Epidermal melanocyte (primary cell): ENCODE measurements at regions not wholly inside any gene's neighbourhood (a gene's known extent, or its start where the extent isn't known, plus 50 kb on each side); places are given as distances from the start of the nearest gene placed in this dataset.
"Not testable (repeated sequence)": the region's sequence is repeated elsewhere in the genome, so short reads cannot be mapped to it uniquely, and the experiment has no call there.

Source experiments
- DNase-seq: peaks from one replicate; pipeline ENCODE4 v3.0.0; 2011; ENCODE audit warnings: low spot score; ENCODE audit not compliant: insufficient read length

DNA sequence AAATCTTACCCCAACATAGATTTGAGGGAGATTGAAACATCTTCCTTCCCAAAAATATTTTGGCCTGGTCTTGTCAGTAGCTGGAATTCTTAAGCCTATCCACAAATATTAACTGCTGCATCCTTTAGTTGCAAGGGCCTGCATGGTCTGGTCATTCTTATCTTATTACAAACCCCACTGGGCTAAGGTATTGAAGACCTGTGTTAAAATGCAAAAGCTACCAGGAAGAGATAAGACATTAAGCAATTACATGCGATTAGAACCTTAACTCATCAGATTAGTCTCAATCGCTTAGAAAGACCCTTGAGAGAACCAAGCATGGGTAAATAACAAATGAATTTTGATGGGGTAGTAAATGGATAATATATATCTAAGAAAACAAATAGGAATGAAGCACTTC is 426.6 kb downstream of the FRK start:
- DNase-seq = no peak

DNA sequence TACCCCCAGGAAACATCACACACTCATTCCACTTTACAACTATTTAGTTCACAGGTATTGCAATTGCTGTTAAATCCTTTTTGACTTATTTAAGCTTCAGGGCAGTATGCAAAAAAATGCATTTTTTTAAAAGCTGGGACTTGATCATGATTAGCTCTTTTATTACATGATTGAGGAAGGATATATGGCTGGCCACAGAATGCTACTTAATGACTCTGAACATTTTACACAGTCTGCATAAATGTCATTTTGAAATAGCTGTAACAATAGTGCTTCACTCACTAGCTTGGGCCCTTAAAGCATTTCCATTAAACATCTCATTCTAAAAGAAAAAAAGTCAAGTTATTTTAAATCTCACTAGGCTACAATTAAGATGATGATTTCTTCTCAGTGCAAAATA is 429.7 kb downstream of the FRK start:
- no peak for DNase-seq

DNA sequence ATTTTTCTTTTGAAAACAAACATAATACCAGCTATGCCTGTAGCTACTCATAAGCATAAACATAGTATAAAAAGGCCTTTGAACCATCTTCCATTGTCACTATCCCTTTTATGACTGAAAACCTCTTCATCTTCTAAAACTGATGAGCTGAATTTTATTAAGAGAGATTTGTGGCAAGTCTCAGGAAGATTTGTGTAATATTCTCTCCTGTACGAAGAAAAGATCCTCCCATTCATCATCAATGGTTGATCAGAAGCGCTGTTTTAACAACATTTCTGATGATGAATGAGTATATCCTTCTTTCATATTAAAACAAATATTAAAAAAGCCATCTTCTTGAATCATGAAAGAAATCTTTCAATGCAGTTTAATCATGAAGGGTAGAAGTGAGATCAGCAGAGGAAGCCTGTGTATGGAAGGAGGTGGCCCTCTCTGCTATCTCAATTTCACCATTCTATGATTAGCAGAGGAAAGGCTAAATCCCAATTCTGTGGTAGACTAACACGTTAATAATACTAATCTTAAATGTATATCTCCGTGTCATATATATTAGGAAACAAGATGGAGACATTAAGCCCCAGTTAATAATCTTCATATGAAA is 430.2 kb downstream of the FRK start:
- DNase-seq = no peak

DNA sequence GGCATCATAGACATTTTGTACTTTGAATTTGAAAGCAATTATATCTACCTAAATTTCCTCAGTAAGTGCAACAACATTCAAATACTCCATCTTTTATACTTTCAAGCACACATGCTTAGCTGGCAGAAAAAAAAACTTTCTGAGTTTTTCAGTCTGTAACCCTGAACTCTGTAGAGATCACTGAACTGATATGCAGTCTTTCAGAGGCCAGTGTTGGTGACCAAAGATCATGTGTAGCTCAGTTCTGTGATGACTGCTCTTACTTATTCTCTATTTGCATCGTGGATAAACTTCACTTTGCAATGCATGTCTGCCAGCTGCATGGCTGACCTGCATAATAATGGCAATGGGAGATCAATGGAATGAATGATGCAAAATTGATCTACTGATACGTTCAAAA is 431.3 kb downstream of the FRK start:
- no peak for DNase-seq

DNA sequence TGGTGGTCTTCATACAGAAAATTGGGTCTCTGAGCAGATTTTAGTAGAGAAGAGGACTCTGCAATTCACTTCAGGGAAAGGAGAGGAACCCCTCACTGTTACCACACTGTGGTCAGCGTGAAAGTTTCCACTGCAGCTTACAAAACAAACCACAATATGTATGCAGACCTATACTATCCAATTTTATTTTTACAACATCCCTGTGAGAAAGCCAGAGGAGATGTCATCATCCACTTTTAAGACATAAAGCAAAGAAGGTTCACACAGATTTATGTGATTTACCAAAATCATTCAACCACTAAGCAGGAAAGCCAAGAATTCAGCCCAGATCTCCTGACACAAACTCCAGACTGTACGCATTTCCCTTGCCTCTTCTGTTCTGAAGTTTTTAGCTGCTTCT is 442.4 kb downstream of the FRK start:
- no peak for DNase-seq

DNA sequence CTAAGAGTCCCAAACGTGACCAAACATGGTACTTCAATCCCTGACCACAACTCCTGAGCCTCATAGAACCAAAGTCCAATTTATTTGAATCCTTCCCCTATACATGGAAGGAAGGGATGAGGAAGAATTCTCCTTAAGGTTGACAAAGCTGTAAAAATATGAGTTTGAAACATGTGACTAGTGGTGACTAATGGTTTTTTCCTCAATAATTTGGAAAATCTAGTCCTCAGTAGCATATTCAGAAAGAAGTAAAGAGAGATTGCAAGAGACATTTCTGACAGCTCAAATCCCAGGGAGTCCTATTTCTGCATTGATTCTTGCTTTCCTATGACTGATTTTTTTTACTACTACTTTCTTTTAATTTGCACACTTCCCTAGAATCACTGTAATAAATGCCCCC is 443.7 kb downstream of the FRK start:
- no peak for DNase-seq

DNA sequence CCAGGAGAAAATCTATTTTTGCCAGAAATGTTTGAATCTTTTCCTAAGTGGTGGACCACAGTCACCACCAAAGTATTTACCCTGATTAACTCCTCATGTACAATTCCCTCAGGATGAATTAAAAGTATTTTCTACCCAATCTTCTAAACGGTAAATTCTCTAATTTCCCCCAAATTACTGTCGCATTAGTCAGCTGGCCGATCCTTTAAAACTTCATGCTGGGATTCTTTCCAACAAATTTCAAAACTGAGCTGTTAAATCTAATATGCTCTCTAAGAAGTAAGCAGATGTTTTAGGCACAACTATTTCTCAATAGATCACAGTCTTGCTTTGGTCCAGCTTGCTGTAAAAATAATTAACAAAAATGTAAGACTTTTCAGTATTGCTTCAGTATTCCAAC is 447.2 kb downstream of the FRK start:
- peak; percentile 25 for DNase-seq

DNA sequence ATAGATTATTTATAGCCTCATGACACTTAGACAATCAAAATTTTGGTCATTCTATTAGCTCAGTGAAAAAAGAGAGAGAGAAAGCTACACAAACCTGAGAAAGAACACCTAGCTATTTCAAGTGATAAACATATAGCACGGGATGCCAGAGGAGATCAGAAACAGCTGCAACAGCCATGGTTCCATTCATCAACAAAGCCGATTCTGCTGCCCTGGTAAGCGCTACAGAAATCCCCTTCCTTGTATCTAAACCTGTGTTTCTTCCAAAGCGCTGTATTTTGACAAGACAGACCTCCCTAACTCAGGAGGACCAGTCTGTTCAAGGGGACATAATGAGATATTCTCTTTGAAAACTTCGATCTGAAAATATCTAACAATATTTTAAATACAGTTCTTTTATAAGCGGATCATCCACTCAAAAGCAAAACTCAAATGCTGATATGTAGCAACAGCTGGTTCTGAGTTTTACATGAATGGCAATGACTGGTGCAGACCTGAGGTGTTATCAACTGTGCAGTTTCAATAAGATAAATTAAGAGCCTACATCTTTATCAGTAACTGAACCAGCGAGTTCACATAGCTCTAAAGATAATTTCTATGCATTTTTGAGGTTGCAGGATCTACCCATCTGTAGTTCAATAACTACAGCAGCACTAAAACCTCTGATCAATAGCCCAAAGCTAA is 447.8 kb downstream of the FRK start:
- no peak for DNase-seq

DNA sequence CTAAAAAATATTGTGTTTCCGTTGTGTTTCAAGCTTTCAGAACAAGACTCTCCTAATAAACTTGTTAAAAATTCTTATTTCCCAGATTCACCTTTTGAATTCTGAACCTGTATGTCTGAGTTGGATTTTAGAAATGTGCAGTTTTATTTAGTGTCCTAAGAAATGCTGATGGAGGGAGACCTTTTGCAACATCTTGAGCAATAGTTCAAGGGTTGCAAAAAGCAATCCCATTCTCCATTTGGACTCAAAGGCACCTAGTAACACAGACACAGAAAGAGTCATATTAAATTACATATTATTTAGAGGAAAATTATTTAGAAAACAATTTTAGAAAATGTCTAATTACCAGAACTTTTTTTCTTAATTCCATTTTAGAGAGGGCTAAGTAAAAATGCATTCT is 448.5 kb downstream of the FRK start:
- DNase-seq = no peak

DNA sequence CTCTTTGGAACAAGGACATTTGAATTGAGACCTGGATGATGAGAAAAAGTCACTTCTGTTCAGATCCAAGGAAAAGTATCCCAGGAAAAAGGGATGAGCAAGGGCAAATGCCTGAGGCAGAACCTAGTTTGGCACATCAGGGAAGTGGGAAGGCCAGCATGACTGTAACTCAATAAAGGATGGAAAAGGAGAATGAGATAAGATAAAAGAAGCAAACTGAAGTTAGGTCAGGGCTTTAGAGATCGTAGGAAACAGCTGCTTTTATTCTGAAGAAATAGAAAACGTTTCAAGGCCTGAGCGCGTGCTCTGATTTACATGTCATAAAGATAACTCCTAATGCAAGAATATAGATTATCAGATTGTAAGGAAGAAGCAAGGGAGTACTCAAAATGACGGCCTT is 450.0 kb downstream of the FRK start:
- no peak for DNase-seq

DNA sequence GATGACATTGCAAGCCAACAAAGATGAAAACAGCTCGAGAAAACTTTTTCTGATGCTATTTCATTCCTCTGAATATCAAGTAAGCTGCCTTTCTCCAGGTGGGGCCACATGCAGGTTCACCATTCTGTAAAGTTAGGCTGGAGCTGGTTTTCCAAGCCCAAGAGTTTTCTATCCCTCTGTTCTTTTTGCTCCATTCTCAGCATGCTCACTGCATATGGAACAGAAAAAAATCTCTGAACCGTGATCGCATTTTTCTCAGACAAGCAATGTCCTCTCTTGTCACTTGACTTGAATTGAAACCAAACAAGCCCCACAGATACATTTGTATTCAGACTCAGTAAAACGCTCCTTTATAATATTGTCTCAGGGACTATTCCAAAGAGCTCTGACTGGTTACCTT is 451.6 kb downstream of the FRK start:
- DNase-seq = no peak

DNA sequence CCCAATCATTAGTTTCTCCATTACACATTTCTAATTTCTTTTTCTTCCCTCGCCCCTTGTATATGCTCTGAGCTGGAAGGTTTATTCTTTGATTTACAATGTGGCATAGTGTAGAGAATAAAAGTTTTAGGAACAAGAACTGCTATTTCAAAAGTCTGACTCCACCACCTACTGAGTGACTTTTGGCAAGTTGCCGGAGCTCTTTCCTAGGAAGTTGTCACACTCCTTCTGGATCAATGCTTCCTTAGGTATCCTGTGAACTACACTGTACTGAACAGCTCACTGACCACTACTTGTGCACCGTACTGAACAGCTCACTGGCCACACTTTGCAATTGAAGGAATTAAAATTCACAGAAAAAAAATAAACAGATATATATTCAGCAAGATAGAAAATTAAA is 458.2 kb downstream of the FRK start:
- DNase-seq = no peak

DNA sequence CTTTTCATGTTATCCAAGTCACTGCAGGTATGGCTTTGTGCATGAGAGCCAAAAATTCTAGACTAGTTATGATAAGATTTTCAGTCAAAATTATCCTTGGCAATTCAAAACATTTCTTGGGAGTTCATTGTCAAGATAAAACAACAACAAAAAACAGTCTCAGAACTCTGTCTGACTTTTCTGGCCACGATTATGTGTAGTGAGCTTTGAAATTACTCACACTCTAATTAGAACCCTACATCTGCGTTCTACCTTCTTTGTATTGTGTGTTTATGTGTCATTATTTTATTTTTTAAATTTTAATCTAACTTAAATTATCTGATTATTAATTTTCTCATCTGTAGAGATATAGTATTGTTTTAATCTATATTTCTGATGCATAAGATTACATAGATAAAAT is 459.2 kb downstream of the FRK start:
- no peak for DNase-seq

DNA sequence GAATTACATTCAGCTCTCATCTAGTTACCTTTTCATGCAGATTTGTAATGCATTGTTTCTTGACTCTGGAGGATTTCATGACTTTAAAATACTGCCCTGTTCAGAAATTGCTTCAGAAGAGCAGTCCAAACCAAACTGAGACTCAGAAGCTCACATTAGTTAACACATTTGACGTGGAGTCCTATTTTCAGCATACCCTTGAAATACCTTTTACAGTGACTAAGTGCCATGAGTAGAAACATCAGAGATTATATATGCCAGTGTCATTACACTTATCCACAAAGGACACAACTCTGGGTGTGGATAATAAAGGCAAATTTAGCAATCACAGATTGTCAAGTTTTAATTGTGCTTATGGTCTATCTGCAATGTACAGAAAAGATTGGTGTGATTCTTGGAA is 459.6 kb downstream of the FRK start:
- DNase-seq = no peak

DNA sequence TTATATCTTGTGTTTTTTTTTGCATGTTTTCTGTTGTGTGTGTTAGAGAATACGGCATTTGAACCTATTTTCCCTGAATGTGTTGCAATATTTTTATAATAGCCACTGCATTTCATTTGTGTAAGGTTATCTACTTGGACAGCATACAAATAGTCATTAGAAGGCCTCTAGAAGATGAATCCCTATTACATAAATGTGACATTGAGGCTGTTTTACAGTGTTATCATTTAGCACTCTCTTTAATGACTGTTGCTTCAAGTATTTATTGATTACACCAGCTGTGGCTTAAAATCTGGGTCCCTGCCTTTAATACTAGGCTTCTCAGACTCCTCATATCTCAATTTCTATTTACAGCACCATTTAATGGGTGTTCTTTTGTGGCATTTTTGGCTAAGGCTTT is 465.8 kb downstream of the FRK start:
- DNase-seq = no peak

DNA sequence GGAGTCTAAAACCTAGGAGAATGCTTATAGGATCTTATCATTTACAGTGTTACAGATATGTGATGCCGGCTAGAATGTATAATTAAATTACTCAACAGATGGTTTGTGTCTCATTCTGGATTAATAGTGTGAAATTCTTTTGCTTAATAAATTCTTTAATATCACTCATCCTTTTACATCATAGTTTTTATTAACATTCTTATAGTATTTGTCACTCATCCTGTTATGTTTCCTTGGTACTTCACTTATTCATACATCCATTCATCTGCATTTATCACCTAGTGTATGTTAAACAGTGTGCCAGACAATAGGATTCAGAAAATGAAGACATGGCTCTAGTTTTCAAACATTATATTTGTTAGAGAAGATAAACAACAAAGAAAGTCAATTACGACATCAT is 468.7 kb downstream of the FRK start:
- DNase-seq = no peak

DNA sequence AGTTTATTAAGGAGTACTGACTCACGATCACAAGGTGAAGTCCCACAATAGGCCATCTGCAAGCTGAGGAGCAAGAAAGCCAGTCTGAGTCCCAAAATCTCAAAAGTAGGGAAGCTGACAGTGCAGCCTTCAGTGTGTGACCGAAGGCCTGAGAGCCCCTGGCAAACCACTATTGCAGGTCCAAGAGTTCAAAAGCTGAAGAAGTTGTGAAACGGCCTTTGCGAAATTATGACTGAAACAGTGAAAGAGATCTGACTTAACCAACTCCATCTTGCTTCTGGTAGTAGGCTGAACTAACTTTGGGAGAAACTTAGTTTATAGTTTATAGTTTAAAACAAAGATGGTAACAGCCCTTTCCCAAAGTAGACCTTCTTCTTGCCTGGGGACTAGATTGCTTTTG is 471.6 kb downstream of the FRK start:
- DNase-seq = not testable (repeated sequence)

DNA sequence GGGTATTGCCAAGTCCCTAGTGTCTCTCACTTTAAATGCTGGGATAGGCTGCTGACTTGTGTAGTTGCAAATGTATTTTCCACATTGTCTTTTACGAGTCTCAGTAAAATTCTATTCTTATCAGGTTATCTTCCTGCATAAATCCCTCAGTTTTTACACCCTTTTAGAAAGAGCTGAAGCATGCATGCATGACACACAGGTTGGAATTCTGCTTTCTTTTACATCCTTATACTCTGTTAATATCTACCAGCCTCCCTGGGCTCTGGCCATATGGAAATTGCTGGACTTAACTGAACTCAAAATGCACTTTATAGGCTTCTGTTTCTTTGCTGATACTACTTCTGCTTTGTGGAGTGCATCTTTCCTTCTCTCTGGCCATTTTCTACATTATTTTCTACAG is 477.4 kb downstream of the FRK start:
- DNase-seq = no peak

DNA sequence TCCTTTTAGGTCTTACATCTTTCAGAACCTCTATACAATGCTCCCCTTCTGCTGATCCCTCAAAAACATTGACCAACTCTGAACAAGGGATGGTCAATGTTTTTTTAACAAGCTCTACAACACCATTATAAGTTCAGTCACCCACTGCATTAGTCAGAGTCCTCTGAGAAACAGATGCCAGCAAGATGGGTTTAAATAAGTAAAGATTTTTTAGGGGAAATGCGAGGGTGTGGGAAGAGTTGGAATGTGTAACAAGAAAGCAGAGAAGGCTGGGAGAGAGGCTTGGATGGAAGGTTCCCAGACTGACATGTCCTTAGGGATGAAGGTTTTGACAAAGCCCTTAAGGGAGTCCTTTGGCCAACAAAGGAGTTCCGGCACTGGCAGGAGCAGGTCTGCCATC is 478.3 kb downstream of the FRK start:
- DNase-seq = no peak

DNA sequence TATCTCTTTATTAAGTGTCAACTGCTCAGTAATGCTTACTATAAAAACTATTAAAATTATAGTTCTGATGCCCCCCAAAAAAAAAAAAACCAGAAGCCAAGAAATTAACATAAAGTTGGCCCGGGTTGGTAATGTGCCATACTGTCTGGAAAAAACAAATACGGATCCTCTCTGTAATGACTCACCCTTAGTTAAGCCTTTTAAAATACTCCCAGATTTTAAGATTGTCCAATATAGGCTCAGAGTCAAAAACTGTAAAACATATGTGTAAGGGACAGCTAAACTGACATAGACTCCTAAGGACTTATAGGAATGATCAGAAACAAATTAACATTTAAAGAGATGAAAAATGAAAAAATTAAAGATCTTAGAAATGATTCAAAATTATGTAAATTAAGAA is 481.1 kb downstream of the FRK start:
- not testable (repeated sequence) for DNase-seq

DNA sequence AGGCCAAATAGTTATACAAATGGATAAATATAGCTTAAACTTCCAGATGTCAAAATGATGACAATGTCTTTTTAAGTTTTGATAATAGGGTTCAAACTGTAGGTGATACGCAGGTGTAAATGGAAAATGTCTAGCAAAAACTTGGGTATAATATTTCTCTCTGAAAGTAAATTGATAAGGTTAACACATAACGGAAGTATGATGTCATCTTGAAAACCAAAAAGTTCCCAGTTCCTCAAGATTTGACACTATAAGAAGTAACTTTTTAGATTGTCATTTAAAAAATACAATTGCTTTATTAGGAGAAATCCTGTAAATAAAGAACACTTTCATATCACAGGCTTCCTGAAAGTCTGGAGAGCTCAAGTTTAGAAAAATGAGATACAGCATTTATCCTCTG is 483.4 kb downstream of the FRK start:
- no peak for DNase-seq

DNA sequence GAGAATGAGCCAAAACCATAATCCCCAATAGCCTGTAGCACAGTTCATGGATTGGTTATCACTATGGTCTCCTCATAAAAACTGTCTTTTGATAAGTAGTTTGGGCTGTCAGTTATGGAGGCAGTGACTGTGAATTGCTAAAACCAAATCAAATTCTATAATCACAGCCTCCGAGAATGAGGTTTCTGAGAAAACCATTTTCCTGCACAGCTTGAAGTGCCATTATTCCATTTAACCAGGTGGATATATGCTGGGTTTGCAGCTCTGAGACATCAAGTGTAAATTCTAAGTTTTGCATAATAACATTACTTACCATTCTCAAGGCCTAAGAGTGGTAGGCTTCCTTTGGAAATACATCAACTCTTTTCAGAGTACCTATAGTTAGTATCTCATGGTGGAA is 485.4 kb downstream of the FRK start:
- no peak for DNase-seq

DNA sequence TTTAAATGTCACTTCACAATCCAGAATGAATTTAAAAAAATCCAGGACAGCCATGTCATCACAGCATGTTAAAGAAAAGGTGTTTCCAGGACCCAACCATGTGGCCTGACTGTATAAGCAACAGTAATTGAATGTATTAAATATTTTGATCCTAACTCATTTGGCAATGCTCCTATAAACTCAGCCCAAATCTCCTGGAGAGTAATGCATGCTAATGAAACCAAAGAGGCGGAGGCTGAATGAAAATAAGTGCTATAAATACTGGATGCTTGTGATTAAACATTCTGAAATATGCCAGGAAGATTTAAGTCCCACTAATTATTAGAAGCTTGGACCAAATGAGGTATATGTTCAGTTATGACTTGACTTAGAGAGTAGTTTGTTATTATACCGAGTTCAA is 486.8 kb downstream of the FRK start:
- no peak for DNase-seq

DNA sequence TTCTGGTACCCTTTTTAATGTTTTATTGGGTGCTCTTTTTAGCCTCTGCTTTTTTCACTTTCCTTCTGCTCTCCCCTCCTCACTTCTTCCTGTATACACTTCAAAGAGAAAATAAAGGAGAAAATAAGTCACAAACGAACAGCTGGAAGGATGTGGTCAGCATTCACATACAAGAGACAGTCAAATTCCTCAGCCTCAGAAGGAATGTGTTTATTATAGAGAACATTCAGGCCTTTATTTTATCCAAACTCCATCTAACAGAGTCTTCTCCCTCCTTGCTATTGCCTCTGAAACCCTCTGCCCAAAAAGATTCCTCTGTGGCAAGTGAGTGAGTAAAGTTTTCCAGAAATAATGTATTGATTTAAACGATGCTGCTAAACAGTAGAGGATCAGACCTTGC is 490.4 kb downstream of the FRK start:
- no peak for DNase-seq
